KG1 (cell line): ENCODE measurements at regions not wholly inside any gene's neighbourhood (a gene's known extent, or its start where the extent isn't known, plus 50 kb on each side); places are given as distances from the start of the nearest gene placed in this dataset.

Experiments used
- DNase-seq: peaks from one replicate; lab custom pipeline; 2025; lab: John Stamatoyannopoulos, UW

GRCh38 chr6:25224242-25224641 lies 54.9 kb upstream of the CARMIL1 start:
- no peak for DNase-seq

DNA sequence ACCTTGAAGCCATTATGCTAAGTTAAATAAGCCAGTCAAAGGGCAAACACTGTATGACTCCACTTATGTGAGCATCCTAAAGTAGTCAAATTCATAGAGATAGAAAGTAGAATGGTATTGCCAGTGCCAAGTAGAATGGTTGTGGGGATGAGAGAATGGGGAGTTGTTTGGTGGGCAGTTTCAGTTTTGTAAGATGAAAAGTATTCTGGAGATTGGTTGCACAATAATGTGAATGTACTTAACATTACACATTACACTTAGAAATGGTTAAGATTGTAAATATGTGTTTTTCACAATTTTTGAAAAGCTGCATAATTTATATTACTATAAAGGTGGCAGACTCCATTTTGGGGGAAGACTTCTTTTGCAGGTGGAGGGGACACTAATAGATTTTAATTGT lies 51.3 kb upstream of the CARMIL1 start:
- DNase-seq, result no peak
